ENCODE measurements at regions not wholly inside any gene's neighbourhood (a gene's known extent, or its start where the extent isn't known, plus 50 kb on each side); places are given as distances from the start of the nearest gene placed in this dataset.

DNA sequence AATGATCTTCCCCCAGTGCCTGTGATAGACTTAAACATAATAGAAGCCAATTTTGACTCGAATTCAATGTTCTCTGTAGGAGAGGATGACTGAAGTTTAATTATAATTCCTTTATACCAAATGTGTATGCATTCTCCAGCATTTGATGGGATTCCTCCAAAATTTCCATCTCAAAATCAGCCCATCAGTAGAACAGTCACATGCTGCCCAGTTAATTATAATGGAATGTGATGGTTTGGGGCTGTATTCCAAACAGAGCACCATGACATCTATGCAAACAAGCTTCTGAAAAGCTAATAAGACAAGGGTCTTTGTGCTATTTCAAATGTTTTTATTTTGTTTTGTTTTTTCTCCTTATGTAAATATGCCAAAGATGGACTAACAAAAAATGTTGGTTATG is 127.7 kb upstream of the SPATA16 start:
- H3K27me3 ChIP-seq (ENCODE audit: low read depth), result no peaks in the 10 kb centered on the region
- H3K9me3 ChIP-seq, result no peaks in the 10 kb centered on the region
- H3K27ac ChIP-seq, result no peak overlapping the region
- intact Hi-C loops (cut with DNase I), result no loop called here
- DNase-seq, result no peak
- no peaks in the 10 kb centered on the region for H3K4me1 ChIP-seq
- TF ChIP-seq, protein P1, sequence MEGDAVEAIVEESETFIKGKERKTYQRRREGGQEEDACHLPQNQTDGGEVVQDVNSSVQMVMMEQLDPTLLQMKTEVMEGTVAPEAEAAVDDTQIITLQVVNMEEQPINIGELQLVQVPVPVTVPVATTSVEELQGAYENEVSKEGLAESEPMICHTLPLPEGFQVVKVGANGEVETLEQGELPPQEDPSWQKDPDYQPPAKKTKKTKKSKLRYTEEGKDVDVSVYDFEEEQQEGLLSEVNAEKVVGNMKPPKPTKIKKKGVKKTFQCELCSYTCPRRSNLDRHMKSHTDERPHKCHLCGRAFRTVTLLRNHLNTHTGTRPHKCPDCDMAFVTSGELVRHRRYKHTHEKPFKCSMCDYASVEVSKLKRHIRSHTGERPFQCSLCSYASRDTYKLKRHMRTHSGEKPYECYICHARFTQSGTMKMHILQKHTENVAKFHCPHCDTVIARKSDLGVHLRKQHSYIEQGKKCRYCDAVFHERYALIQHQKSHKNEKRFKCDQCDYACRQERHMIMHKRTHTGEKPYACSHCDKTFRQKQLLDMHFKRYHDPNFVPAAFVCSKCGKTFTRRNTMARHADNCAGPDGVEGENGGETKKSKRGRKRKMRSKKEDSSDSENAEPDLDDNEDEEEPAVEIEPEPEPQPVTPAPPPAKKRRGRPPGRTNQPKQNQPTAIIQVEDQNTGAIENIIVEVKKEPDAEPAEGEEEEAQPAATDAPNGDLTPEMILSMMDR (IDR thresholded peaks at IDR 0.05), result no peak
- no peak for ATAC-seq
- H3K4me3 ChIP-seq, result no peak overlapping the region
- no peaks in the 10 kb centered on the region for H3K36me3 ChIP-seq

DNA sequence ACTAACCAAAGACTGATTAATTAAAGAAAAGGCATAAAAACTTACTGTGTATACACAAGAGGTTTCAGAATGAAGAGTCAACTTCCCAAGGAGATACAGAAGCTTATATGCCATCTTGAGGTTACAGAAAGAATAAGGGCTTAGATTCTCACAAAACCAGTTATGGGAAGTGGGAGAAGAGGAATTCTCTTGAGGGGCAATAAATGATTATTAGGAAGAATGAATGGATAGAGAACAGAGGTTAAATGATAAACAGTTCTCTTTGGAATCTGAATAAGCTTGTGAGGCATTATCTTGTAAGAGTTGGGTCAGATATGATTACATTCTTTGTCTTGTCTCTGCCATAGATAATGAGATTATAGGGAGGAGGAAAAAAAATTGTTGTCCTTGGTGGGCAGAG is 126.7 kb upstream of the SPATA16 start:
- H3K4me3 ChIP-seq, result no peak overlapping the region
- DNase-seq (no peak), ATAC-seq (no peak)
- no peaks in the 10 kb centered on the region for H3K9me3 ChIP-seq
- no peaks in the 10 kb centered on the region for H3K27me3 ChIP-seq (ENCODE audit: low read depth)
- H3K4me1 ChIP-seq, result no peaks in the 10 kb centered on the region
- intact Hi-C loops (cut with DNase I), result no loop called here
- H3K36me3 ChIP-seq, result no peaks in the 10 kb centered on the region
- no peak overlapping the region for H3K27ac ChIP-seq
- TF ChIP-seq, protein P1 (IDR thresholded peaks at IDR 0.05), result no peak

DNA sequence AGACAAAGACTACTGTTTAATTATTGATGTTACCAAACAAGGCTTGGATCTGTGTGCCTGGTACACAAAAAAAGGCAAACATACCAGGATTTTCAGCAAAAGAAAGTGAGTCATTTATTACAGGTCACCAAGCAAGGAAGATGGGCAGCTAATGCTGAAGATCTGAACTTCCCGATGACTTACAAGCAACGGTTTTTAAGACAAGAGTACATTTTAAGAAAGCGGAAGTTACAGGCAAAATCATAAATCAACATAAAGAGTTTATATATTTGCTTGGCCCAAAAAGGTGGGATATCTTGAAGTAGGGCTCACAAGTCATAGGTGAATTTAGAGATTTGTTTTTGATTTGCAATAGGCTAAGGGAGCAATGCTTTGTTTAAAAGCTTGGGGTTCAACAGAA is 125.4 kb upstream of the SPATA16 start:
- no peak overlapping the region for H3K27ac ChIP-seq
- intact Hi-C loops (cut with DNase I), result no loop called here
- DNase-seq (no peak), ATAC-seq (no peak)
- H3K27me3 ChIP-seq (ENCODE audit: low read depth), result no peaks in the 10 kb centered on the region
- no peaks in the 10 kb centered on the region for H3K4me1 ChIP-seq
- no peaks in the 10 kb centered on the region for H3K9me3 ChIP-seq
- TF ChIP-seq, protein P1 (IDR thresholded peaks at IDR 0.05), result no peak
- no peaks in the 10 kb centered on the region for H3K36me3 ChIP-seq
- no peak overlapping the region for H3K4me3 ChIP-seq

DNA sequence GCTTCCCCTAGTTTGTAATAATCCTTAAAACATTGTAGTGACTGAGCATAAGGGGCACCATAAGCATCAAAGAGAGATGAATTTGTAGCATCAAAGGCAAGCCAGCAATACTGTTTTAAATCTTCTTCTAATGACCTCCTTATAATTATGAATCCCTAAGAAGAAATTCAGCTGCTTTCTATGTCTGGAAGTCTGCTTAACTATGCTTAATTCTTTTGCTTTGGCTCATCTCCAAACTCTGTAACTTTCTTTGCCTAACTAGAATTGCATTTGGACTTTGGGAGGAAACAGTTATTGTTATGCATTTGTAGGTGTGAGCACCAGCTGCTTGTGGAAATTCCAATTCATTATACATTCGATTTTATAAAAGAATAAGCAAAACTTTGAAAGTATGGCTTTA is 117.7 kb upstream of the SPATA16 start:
- Histone ChIP-seq H3K9me3 (no peaks in the 10 kb centered on the region), H3K4me1 (no peaks in the 10 kb centered on the region), H3K4me3 (no peak overlapping the region), H3K36me3 (no peaks in the 10 kb centered on the region), H3K27ac (no peak overlapping the region), H3K27me3 (ENCODE audit: low read depth) (no peaks in the 10 kb centered on the region)
- TF ChIP-seq, protein P1 (IDR thresholded peaks at IDR 0.05), result no peak
- DNase-seq (no peak), ATAC-seq (no peak)
- intact Hi-C loops (cut with DNase I), result no loop called here

DNA sequence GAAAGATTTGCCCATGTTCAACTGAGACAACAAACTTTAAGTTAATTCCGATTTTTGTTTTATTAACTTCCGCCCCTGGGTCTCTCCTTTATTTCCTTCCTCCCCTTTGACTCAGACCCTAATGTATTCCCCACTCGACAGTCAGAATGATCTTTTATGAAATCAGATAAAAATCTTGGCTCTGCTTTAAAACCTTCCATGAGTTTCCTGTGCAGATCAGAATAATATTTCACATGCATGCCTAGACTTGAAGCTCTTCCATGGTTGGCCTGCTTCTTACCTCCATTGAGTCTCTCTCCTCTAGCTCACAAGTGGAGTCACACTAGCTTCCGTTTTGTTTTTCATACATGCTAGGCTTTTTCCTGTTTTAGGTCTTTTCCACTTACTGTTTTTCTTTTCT is 116.8 kb upstream of the SPATA16 start:
- intact Hi-C loops (cut with DNase I), result no loop called here
- ATAC-seq, result no peak
- no peaks in the 10 kb centered on the region for H3K4me1 ChIP-seq
- H3K4me3 ChIP-seq, result no peak overlapping the region
- no peak overlapping the region for H3K27ac ChIP-seq
- TF ChIP-seq, protein P1 (IDR thresholded peaks at IDR 0.05), result no peak
- no peak for DNase-seq
- H3K9me3 ChIP-seq, result no peaks in the 10 kb centered on the region
- no peaks in the 10 kb centered on the region for H3K27me3 ChIP-seq (ENCODE audit: low read depth)
- H3K36me3 ChIP-seq, result no peaks in the 10 kb centered on the region

DNA sequence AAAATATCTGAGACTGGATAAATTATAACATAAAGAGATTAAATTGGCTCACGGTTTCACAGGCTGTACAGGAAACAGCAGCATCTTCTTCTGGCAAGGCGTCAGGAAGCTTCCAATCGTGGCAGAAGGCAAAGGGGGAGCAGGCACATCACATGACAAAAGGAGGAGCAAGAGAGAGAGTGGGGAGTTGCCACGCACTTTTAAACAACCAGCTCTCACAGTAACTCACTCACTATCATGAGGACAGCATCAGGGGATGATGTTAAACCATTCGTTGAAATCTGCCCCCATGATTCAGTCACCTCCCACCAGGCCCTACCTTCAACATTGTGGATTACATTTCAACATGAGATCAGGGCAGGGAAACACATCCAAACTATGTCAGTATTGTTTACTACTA is 114.5 kb upstream of the SPATA16 start:
- TF ChIP-seq, protein P1 (IDR thresholded peaks at IDR 0.05), result no peak
- Histone ChIP-seq H3K4me1 (no peaks in the 10 kb centered on the region), H3K36me3 (no peaks in the 10 kb centered on the region), H3K27ac (no peak overlapping the region), H3K9me3 (no peaks in the 10 kb centered on the region), H3K4me3 (no peak overlapping the region), H3K27me3 (ENCODE audit: low read depth) (no peaks in the 10 kb centered on the region)
- DNase-seq (no peak), ATAC-seq (no peak)
- intact Hi-C loops (cut with DNase I), result no loop called here

Data from lower lobe of right lung (tissue), 2 donors.